Endothelial cell of umbilical vein (primary cell): ENCODE measurements at regions not wholly inside any gene's neighbourhood (a gene's known extent, or its start where the extent isn't known, plus 50 kb on each side); places are given as distances from the start of the nearest gene placed in this dataset.

Experiments used
- BruUV-seq: library from RNA; stranded (reverse); fragments of 400-500 nt; replicated peaks from 2 replicates; lab custom pipeline; 2021; lab: Mats Ljungman, UMichigan
- CTCF ChIA-PET: fragments of 300-600, 350-600 bp; sonication (Branson Sonifier 250); formaldehyde crosslinking; loops from one replicate; lab custom pipeline; 2021; ENCODE audit warnings: antibody characterized with exemption, inconsistent platforms; lab: Charles Lee
- POLR2A ChIA-PET: fragments of 300-600, 350-600 bp; sonication (Branson Sonifier 250); formaldehyde crosslinking; loops from one replicate; lab custom pipeline; 2021; ENCODE audit warnings: antibody characterized with exemption, inconsistent platforms; lab: Charles Lee
- DNase-seq: peaks from one replicate; pipeline ENCODE4 v3.0.0-alpha.2; 2011; ENCODE audit warnings: low read depth, low spot score
- FAIRE-seq: peaks from 2 replicates; lab custom pipeline; 2011; peaks lifted over from hg19 to GRCh38; lab: Jason Lieb, UNC
- H2AFZ ChIP-seq: 2 replicates; pipeline ENCODE4 v1.6.0; 2012; ENCODE audit warnings: low read depth, low read length, control low read depth, inconsistent platforms
- H3K27ac ChIP-seq: 2 replicates; pipeline ENCODE4 v1.5.1; 2011; ENCODE audit warnings: low read depth, mild to moderate bottlenecking, control low read depth, low read length, moderate library complexity; ENCODE audit not compliant: insufficient read depth
- H3K27me3 ChIP-seq, 2 experiments: 2 replicates each; pipeline versions ENCODE4 v1.6.0 to v1.6.1; 2011; ENCODE audit warnings: low read length in 2 of 2, mixed read lengths in 1 of 2; ENCODE audit not compliant: control insufficient read depth in 2 of 2, insufficient read depth in 2 of 2
- H3K36me3 ChIP-seq, 2 experiments: 2 replicates in 1 of 2; 3 replicates in 1 of 2; pipeline ENCODE4 v1.5.1; 2011; ENCODE audit warnings: low read length in 2 of 2, mild to moderate bottlenecking in 1 of 2, moderate library complexity in 1 of 2; ENCODE audit not compliant: control insufficient read depth in 2 of 2, insufficient read depth in 2 of 2; ENCODE audit errors: extremely low read depth in 1 of 2
- H3K4me1 ChIP-seq: 3 replicates; pipeline ENCODE4 v1.5.1; 2011; ENCODE audit warnings: mild to moderate bottlenecking, low read length; ENCODE audit not compliant: control insufficient read depth, insufficient read depth; ENCODE audit errors: extremely low read depth
- H3K4me2 ChIP-seq: 2 replicates; pipeline ENCODE4 v1.6.1; 2011; ENCODE audit warnings: low read length, control low read depth, mixed read lengths; ENCODE audit not compliant: insufficient read depth
- H3K4me3 ChIP-seq, 3 experiments: fragments of 200-600 bp in 1 of 3; sonication (generic), shearing (Covaris generic) in 1 of 3; replicated peaks in 1 of 3; 2 replicates each; pipeline ENCODE4 v1.5.1; 2011 to 2016; ENCODE audit warnings: control low read depth in 3 of 3, low read length in 3 of 3, mild to moderate bottlenecking in 2 of 3, inconsistent platforms in 1 of 3, low read depth in 1 of 3, moderate library complexity in 1 of 3; ENCODE audit not compliant: insufficient read depth in 1 of 3
- H3K79me2 ChIP-seq: 2 replicates; pipeline ENCODE4 v1.6.0; 2012; ENCODE audit warnings: low read length, inconsistent platforms; ENCODE audit not compliant: control insufficient read depth, insufficient read depth
- H3K9ac ChIP-seq: replicated peaks from 2 replicates; pipeline ENCODE3; 2011; ENCODE audit warnings: low read length, control low read depth; ENCODE audit not compliant: insufficient read depth; ENCODE audit errors: extremely low read depth
- H3K9me1 ChIP-seq: replicated peaks from 3 replicates; pipeline ENCODE4 v1.6.0; 2011; ENCODE audit warnings: mild to moderate bottlenecking, low read length; ENCODE audit not compliant: control insufficient read depth, insufficient read depth; ENCODE audit errors: extremely low read depth
- H3K9me3 ChIP-seq: replicated peaks from 2 replicates; pipeline ENCODE4 v1.5.1; 2012; ENCODE audit warnings: low read length, inconsistent platforms; ENCODE audit not compliant: control insufficient read depth, insufficient read depth
- H4K20me1 ChIP-seq: replicated peaks from 2 replicates; pipeline ENCODE3; 2011; ENCODE audit warnings: mild to moderate bottlenecking, low read length; ENCODE audit not compliant: control insufficient read depth, insufficient read depth; ENCODE audit errors: extremely low read depth
- EZH2 ChIP-seq: IDR thresholded peaks from 2 replicates; pipeline ENCODE4 v1.6.1; 2012; ENCODE audit warnings: borderline replicate concordance, low read depth, mild to moderate bottlenecking, moderate library complexity, low read length, inconsistent platforms; ENCODE audit not compliant: severe bottlenecking
- GATA2 ChIP-seq: IDR thresholded peaks from 2 replicates; pipeline ENCODE4 v1.7.0; 2011; ENCODE audit warnings: low read depth, mild to moderate bottlenecking, moderate library complexity, mixed read lengths, low read length; ENCODE audit not compliant: insufficient read length, insufficient read depth
- JUN ChIP-seq: IDR thresholded peaks from 2 replicates; pipeline ENCODE4 v1.6.1; 2011; ENCODE audit warnings: borderline replicate concordance, low read depth; ENCODE audit not compliant: insufficient read length, insufficient read depth
- POLR2A ChIP-seq: IDR thresholded peaks from 2 replicates; pipeline ENCODE4 v1.6.1; 2012; ENCODE audit warnings: low read depth, mild to moderate bottlenecking, control low read depth, low read length
- POLR2AphosphoS5 ChIP-seq: IDR thresholded peaks from 2 replicates; pipeline ENCODE4 v1.6.1; 2012; ENCODE audit warnings: low read depth, mild to moderate bottlenecking, control low read depth, low read length, moderate library complexity; ENCODE audit not compliant: insufficient read depth
- dilution Hi-C: fragments of 300-500 bp; cut with MboI; formaldehyde crosslinking; loops from one replicate; pipeline ENCODE4 v1.15.0; 2019; ENCODE audit warnings: low sequenced_read_pairs; ENCODE audit not compliant: extremely low pct_ligation_motif_present
- intact Hi-C: fragments of 100-400 bp; cut with micrococcal nuclease; formaldehyde crosslinking; loops from one replicate; pipeline ENCODE4 v1.10.0; 2022
- TF ChIP-seq, protein P1 (sequence below): IDR thresholded peaks from 2 replicates; pipeline ENCODE4 v1.6.1; 2011; ENCODE audit not compliant: insufficient read depth, insufficient read length

DNA sequence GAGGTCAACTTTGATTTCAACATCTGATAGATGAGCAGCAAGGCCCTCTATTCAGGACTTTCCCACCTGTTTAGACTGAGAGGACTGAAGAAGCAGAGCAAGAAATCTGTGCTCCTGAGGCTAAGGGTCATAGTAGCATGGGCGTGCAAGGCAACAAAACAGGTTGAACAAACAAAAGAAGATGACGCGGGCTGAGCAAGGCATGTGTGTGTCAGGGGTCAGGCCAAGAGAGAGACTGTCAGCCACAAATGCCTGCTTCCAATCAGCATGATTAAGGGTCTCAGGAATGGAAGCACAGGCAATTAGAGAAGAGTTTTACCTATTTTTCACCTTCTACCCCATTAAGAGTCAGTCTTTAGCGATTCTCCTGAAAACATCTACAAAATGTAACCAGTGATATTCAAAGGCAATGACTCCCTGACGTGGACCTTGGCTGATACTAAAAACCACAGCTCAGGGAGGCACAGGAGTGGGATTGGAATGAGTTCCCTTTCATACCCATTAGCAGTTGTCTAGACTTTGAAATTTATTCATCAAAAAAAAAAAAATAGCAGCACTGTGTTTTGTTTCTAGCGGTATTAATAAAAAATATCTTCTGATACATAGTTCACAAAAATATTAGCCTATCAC, 81.9 kb downstream of the DYNAP start:
- no peak for FAIRE-seq
- BruUV-seq: no TSS peak
- TF ChIP-seq POLR2A: no peak
- TF ChIP-seq JUN: no peak
- no peak for TF ChIP-seq GATA2
- no peak for TF ChIP-seq POLR2AphosphoS5
- DNase-seq: no peak
- no peaks in the 10 kb centered on the region for H3K4me1 ChIP-seq
- no peaks in the 10 kb centered on the region for H3K36me3 ChIP-seq
- no peak overlapping the region for H3K4me3 ChIP-seq
- no peaks in the 10 kb centered on the region for H4K20me1 ChIP-seq
- H3K27me3 ChIP-seq: no peaks in the 10 kb centered on the region
- intact Hi-C loops: no loop called here
- CTCF ChIA-PET: interaction anchor here (1.0 to 3.6 kb wide), 9 partner anchors 10 to 1106 kb away, joined by 3 to 79 read pairs (median 6); no protein-coding TSS in a partner anchor
- POLR2A ChIA-PET: no interaction called here
- H3K4me2 ChIP-seq: no peak overlapping the region
- no peaks in the 10 kb centered on the region for H3K79me2 ChIP-seq
- H3K9ac ChIP-seq: no peak overlapping the region
- H3K9me3 ChIP-seq: no peaks in the 10 kb centered on the region
- no peak overlapping the region for H2AFZ ChIP-seq
- no peaks in the 10 kb centered on the region for H3K9me1 ChIP-seq
- no peak overlapping the region for H3K27ac ChIP-seq
- dilution Hi-C loops: no loop called here

DNA sequence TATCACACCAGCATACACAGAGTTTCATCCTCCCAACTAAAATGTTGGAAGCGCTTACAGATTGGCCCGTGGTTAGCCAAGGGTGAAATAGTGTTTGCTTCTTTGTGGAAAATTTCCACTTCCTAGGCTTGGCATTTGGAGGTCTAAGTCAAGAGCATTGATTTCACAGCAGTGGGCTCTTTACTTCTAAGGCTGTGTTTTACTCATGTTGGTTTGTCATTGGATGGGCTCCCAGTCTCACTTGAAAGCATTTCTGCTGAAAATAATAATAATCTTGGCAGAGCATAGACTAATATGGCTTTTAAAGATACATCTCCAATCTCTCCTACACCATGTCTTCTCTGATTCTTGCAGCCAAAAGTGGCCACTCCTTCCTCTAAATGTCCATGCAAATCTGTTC, 82.9 kb downstream of the DYNAP start:
- intact Hi-C loops: no loop called here
- no peak for DNase-seq
- BruUV-seq: no TSS peak
- dilution Hi-C loops: no loop called here
- Histone ChIP-seq H3K4me3 (no peak overlapping the region), H3K9ac (no peak overlapping the region), H3K9me1 (no peaks in the 10 kb centered on the region), H3K4me1 (no peaks in the 10 kb centered on the region), H3K4me2 (no peak overlapping the region), H3K36me3 (no peaks in the 10 kb centered on the region), H3K79me2 (no peaks in the 10 kb centered on the region), H3K27ac (no peak overlapping the region), H3K9me3 (no peaks in the 10 kb centered on the region), H4K20me1 (no peaks in the 10 kb centered on the region), H2AFZ (no peak overlapping the region), H3K27me3 (no peaks in the 10 kb centered on the region)
- FAIRE-seq: no peak
- TF ChIP-seq EZH2: no peak
- TF ChIP-seq, protein P1, sequence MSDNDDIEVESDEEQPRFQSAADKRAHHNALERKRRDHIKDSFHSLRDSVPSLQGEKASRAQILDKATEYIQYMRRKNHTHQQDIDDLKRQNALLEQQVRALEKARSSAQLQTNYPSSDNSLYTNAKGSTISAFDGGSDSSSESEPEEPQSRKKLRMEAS: no peak
- TF ChIP-seq POLR2A: no peak
- ChIA-PET POLR2A (no interaction called here), CTCF (interaction anchor here (1.5 kb wide), 1 partner anchor 229 kb away, joined by 8 read pairs; no protein-coding TSS in a partner anchor)
